ENCODE measurements at regions not wholly inside any gene's neighbourhood (a gene's known extent, or its start where the extent isn't known, plus 50 kb on each side); places are given as distances from the start of the nearest gene placed in this dataset.
A peak's percentile ranks its signal among the peaks of the same experiment; 100 is the strongest.

DNA sequence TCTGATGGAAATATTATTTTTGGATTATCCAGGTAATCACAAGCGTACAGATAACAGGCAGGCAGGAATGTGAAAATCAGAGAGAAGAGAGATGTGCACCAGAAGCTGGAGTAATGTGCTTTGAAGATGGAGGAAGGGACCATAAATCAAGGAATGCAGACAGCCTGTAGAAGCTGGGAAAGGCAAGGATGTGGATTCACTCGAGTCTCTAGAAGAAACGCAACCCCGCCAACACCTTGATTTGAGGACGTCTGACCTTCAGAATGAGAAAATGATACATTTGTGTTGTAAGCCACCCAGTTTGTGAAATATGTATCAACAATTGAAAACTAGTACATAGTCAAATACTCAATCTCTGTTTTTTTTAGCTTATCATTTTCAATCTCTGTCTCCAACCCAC, 207.6 kb upstream of the MPDZ start:
- Mint-ChIP-seq H3K27me3 (ENCODE audit: insufficient read depth, low read depth, poor library complexity) (no peaks in the 10 kb centered on the region), H3K27ac (no peak overlapping the region), H3K4me3 (no peak overlapping the region), H3K4me1 (peaks cover 35% of the 10 kb centered on the region), H3K36me3 (ENCODE audit: low read depth) (no peaks in the 10 kb centered on the region), H3K9me3 (no peaks in the 10 kb centered on the region)
- DNase-seq (ENCODE audit: low spot score) (peak; percentile 30), ATAC-seq (no peak)
- Histone ChIP-seq H2AFZ (no peak overlapping the region), H3K9me2 (ENCODE audit: insufficient read depth) (peaks cover 19% of the 10 kb centered on the region; the same call in 1 of the 2 replicates), H3F3A (replicated peaks; ENCODE audit: low read depth) (no peaks in the 10 kb centered on the region), H3K27ac (ENCODE audit: low read depth) (no peak overlapping the region), H3K4me1 (ENCODE audit: insufficient read depth) (peaks cover 16% of the 10 kb centered on the region), H3K79me2 (replicated peaks; ENCODE audit: insufficient read depth) (no peaks in the 10 kb centered on the region), H4K20me1 (replicated peaks; ENCODE audit: insufficient read depth) (no peaks in the 10 kb centered on the region), H3K27me3 (ENCODE audit: insufficient read depth) (no peaks in the 10 kb centered on the region), H3K36me3 (ENCODE audit: insufficient read depth) (no peaks in the 10 kb centered on the region), H3K4me2 (no peak overlapping the region), H3K4me3 (no peak overlapping the region)
- no peak for TF ChIP-seq POLR2AphosphoS5 (IDR thresholded peaks at IDR 0.05; ENCODE audit: low read depth)

DNA sequence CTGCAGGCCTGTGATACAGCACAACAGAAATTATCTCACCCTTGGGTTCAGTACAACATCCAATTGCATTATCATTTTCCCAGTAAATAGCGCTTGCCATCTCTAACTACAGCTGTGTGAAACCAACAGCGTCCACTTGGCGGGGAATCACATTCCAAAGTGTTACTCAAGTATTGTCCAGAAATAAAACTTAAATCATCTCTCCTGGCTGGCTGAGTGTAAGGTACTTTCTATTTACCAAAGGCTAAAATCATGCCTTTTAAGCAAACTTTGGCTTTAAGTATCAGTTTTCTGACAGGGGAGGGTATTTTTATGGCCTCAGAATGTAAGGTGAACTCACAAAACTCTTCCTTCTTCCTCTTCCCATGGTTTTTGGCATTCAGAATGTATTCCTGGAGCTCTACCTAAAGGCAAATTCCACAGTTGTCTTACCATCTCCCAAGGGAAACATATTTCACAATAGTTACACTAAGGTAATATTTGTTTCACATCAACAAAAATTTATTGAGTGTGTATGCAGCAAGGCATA, 205.6 kb upstream of the MPDZ start:
- no peaks in the 10 kb centered on the region for H3F3A ChIP-seq (replicated peaks; ENCODE audit: low read depth)
- H3K79me2 ChIP-seq (replicated peaks; ENCODE audit: insufficient read depth), result no peaks in the 10 kb centered on the region
- no peak for ATAC-seq
- H3K9me3 Mint-ChIP-seq, result no peaks in the 10 kb centered on the region
- peaks cover 26% of the 10 kb centered on the region for H3K4me1 Mint-ChIP-seq
- no peak overlapping the region for H3K27ac Mint-ChIP-seq
- H3K36me3 ChIP-seq (ENCODE audit: insufficient read depth), result no peaks in the 10 kb centered on the region
- H3K27ac ChIP-seq (ENCODE audit: low read depth), result no peak overlapping the region
- no peak overlapping the region for H3K4me2 ChIP-seq
- H3K27me3 ChIP-seq (ENCODE audit: insufficient read depth), result no peaks in the 10 kb centered on the region
- no peak for DNase-seq (ENCODE audit: low spot score)
- H3K4me3 ChIP-seq, result no peak overlapping the region
- peaks cover 6% of the 10 kb centered on the region for H3K4me1 ChIP-seq (ENCODE audit: insufficient read depth)
- peaks cover 35% of the 10 kb centered on the region; the same call in 1 of the 2 replicates for H3K9me2 ChIP-seq (ENCODE audit: insufficient read depth)
- H4K20me1 ChIP-seq (replicated peaks; ENCODE audit: insufficient read depth), result no peaks in the 10 kb centered on the region
- H2AFZ ChIP-seq, result no peak overlapping the region
- peaks cover 2% of the 10 kb centered on the region for H3K27me3 Mint-ChIP-seq (ENCODE audit: insufficient read depth, low read depth, poor library complexity)
- no peak overlapping the region for H3K4me3 Mint-ChIP-seq
- H3K36me3 Mint-ChIP-seq (ENCODE audit: low read depth), result no peaks in the 10 kb centered on the region
- TF ChIP-seq, protein P1, sequence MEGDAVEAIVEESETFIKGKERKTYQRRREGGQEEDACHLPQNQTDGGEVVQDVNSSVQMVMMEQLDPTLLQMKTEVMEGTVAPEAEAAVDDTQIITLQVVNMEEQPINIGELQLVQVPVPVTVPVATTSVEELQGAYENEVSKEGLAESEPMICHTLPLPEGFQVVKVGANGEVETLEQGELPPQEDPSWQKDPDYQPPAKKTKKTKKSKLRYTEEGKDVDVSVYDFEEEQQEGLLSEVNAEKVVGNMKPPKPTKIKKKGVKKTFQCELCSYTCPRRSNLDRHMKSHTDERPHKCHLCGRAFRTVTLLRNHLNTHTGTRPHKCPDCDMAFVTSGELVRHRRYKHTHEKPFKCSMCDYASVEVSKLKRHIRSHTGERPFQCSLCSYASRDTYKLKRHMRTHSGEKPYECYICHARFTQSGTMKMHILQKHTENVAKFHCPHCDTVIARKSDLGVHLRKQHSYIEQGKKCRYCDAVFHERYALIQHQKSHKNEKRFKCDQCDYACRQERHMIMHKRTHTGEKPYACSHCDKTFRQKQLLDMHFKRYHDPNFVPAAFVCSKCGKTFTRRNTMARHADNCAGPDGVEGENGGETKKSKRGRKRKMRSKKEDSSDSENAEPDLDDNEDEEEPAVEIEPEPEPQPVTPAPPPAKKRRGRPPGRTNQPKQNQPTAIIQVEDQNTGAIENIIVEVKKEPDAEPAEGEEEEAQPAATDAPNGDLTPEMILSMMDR (conservative IDR thresholded peaks at IDR 0.05; ENCODE audit: low read depth in 2 of 2), result no peak
- TF ChIP-seq ZNF114 (CRISPR knock-in tag; IDR thresholded peaks at IDR 0.05) (no peak), EZH2 (IDR thresholded peaks at IDR 0.05; ENCODE audit: low read depth, unreplicated experiment) (no peak), CREB1 (CRISPR knock-in tag; IDR thresholded peaks at IDR 0.05; ENCODE audit: low read depth) (no peak), NANOG (IDR thresholded peaks at IDR 0.05; ENCODE audit: borderline replicate concordance) (no peak), ZNF331 (CRISPR knock-in tag; IDR thresholded peaks at IDR 0.05; ENCODE audit: low read depth) (no peak), POLR2AphosphoS5 (IDR thresholded peaks at IDR 0.05; ENCODE audit: low read depth) (no peak), STAT1 (IDR thresholded peaks at IDR 0.05; ENCODE audit: unreplicated experiment) (no peak), EZH2phosphoT487 (IDR thresholded peaks at IDR 0.05; ENCODE audit: unreplicated experiment) (no peak)
- TF ChIP-seq, protein P2, sequence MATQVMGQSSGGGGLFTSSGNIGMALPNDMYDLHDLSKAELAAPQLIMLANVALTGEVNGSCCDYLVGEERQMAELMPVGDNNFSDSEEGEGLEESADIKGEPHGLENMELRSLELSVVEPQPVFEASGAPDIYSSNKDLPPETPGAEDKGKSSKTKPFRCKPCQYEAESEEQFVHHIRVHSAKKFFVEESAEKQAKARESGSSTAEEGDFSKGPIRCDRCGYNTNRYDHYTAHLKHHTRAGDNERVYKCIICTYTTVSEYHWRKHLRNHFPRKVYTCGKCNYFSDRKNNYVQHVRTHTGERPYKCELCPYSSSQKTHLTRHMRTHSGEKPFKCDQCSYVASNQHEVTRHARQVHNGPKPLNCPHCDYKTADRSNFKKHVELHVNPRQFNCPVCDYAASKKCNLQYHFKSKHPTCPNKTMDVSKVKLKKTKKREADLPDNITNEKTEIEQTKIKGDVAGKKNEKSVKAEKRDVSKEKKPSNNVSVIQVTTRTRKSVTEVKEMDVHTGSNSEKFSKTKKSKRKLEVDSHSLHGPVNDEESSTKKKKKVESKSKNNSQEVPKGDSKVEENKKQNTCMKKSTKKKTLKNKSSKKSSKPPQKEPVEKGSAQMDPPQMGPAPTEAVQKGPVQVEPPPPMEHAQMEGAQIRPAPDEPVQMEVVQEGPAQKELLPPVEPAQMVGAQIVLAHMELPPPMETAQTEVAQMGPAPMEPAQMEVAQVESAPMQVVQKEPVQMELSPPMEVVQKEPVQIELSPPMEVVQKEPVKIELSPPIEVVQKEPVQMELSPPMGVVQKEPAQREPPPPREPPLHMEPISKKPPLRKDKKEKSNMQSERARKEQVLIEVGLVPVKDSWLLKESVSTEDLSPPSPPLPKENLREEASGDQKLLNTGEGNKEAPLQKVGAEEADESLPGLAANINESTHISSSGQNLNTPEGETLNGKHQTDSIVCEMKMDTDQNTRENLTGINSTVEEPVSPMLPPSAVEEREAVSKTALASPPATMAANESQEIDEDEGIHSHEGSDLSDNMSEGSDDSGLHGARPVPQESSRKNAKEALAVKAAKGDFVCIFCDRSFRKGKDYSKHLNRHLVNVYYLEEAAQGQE (IDR thresholded peaks at IDR 0.05; ENCODE audit: unreplicated experiment), result no peak
- TF ChIP-seq, protein P3, sequence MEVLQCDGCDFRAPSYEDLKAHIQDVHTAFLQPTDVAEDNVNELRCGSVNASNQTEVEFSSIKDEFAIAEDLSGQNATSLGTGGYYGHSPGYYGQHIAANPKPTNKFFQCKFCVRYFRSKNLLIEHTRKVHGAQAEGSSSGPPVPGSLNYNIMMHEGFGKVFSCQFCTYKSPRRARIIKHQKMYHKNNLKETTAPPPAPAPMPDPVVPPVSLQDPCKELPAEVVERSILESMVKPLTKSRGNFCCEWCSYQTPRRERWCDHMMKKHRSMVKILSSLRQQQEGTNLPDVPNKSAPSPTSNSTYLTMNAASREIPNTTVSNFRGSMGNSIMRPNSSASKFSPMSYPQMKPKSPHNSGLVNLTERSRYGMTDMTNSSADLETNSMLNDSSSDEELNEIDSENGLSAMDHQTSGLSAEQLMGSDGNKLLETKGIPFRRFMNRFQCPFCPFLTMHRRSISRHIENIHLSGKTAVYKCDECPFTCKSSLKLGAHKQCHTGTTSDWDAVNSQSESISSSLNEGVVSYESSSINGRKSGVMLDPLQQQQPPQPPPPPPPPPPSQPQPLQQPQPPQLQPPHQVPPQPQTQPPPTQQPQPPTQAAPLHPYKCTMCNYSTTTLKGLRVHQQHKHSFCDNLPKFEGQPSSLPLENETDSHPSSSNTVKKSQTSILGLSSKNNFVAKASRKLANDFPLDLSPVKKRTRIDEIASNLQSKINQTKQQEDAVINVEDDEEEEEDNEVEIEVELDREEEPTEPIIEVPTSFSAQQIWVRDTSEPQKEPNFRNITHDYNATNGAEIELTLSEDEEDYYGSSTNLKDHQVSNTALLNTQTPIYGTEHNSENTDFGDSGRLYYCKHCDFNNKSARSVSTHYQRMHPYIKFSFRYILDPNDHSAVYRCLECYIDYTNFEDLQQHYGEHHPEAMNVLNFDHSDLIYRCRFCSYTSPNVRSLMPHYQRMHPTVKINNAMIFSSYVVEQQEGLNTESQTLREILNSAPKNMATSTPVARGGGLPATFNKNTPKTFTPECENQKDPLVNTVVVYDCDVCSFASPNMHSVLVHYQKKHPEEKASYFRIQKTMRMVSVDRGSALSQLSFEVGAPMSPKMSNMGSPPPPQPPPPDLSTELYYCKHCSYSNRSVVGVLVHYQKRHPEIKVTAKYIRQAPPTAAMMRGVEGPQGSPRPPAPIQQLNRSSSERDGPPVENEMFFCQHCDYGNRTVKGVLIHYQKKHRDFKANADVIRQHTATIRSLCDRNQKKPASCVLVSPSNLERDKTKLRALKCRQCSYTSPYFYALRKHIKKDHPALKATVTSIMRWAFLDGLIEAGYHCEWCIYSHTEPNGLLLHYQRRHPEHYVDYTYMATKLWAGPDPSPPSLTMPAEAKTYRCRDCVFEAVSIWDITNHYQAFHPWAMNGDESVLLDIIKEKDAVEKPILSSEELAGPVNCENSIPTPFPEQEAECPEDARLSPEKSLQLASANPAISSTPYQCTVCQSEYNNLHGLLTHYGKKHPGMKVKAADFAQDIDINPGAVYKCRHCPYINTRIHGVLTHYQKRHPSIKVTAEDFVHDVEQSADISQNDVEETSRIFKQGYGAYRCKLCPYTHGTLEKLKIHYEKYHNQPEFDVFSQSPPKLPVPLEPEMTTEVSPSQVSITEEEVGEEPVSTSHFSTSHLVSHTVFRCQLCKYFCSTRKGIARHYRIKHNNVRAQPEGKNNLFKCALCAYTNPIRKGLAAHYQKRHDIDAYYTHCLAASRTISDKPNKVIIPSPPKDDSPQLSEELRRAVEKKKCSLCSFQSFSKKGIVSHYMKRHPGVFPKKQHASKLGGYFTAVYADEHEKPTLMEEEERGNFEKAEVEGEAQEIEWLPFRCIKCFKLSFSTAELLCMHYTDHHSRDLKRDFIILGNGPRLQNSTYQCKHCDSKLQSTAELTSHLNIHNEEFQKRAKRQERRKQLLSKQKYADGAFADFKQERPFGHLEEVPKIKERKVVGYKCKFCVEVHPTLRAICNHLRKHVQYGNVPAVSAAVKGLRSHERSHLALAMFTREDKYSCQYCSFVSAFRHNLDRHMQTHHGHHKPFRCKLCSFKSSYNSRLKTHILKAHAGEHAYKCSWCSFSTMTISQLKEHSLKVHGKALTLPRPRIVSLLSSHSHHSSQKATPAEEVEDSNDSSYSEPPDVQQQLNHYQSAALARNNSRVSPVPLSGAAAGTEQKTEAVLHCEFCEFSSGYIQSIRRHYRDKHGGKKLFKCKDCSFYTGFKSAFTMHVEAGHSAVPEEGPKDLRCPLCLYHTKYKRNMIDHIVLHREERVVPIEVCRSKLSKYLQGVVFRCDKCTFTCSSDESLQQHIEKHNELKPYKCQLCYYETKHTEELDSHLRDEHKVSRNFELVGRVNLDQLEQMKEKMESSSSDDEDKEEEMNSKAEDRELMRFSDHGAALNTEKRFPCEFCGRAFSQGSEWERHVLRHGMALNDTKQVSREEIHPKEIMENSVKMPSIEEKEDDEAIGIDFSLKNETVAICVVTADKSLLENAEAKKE (CRISPR knock-in tag; IDR thresholded peaks at IDR 0.05), result no peak

Measured in GM23338 (cell line).